GM18505 (cell line): ENCODE measurements at regions not wholly inside any gene's neighbourhood (a gene's known extent, or its start where the extent isn't known, plus 50 kb on each side); places are given as distances from the start of the nearest gene placed in this dataset.

ENCODE experiments used
- ATAC-seq: cut with Tn5 transposase; IDR thresholded peaks from one replicate; pipeline ENCODE4 v1.9.1; 2021; ENCODE audit not compliant: unreplicated experiment
- POLR2A ChIP-seq: IDR thresholded peaks from 4 replicates; pipeline ENCODE4 v1.6.1; 2011; ENCODE audit warnings: borderline replicate concordance; ENCODE audit not compliant: insufficient read depth, insufficient read length; ENCODE audit errors: extremely low read depth

GRCh38 chr14:52380294-52380693 is 66.2 kb downstream of the PTGER2 start:
- ATAC-seq: peak; percentile 79
- TF ChIP-seq POLR2A: no peak
